ENCODE measurements at regions not wholly inside any gene's neighbourhood (a gene's known extent, or its start where the extent isn't known, plus 50 kb on each side); places are given as distances from the start of the nearest gene placed in this dataset.

- no peak for TF ChIP-seq TAF1 (IDR thresholded peaks at IDR 0.05; ENCODE audit: low read depth, low read length)
- no peak for TF ChIP-seq EP300 (IDR thresholded peaks at IDR 0.05; ENCODE audit: borderline replicate concordance in 1 of 2, low read depth in 2 of 2, low read length in 2 of 2)
- TF ChIP-seq BCL11A (IDR thresholded peaks at IDR 0.05; ENCODE audit: low read depth in 2 of 2, low read length in 2 of 2): no peak
- no peak for TF ChIP-seq RAD21 (IDR thresholded peaks at IDR 0.05 in 1 of 2, conservative IDR thresholded peaks at IDR 0.05 in 1 of 2; ENCODE audit: low read depth in 2 of 2, low read length in 2 of 2)
- TF ChIP-seq MAX (IDR thresholded peaks at IDR 0.05): no peak
- no peak for TF ChIP-seq SP2 (IDR thresholded peaks at IDR 0.05; ENCODE audit: low read length)
- no peak for TF ChIP-seq CTCF (IDR thresholded peaks at IDR 0.05; ENCODE audit: control extremely low read depth in 1 of 3, insufficient read depth in 1 of 3, low read depth in 1 of 3, low read length in 3 of 3)
- TF ChIP-seq KDM1A (IDR thresholded peaks at IDR 0.05; ENCODE audit: borderline replicate concordance, low read length): no peak
- TF ChIP-seq POLR2AphosphoS5 (IDR thresholded peaks at IDR 0.05; ENCODE audit: low read depth, low read length): no peak
- TF ChIP-seq KDM5A (IDR thresholded peaks at IDR 0.05; ENCODE audit: low read length): no peak
- TF ChIP-seq CBX5 (IDR thresholded peaks at IDR 0.05; ENCODE audit: low read depth, low read length): no peak
- no peak for TF ChIP-seq ATF3 (IDR thresholded peaks at IDR 0.05; ENCODE audit: insufficient read depth, low read depth, low read length)
Measured at GRCh38 chr6:119480961-119481497, 131.5 kb upstream of the MAN1A1 start.
